Loucy (cell line): ENCODE measurements at regions not wholly inside any gene's neighbourhood (a gene's known extent, or its start where the extent isn't known, plus 50 kb on each side); places are given as distances from the start of the nearest gene placed in this dataset.

Experiments
- H2AFZ ChIP-seq: fragments of 200-600 bp; sonication (generic); 2 replicates; pipeline ENCODE4 v1.6.0; 2016; ENCODE audit warnings: antibody characterized with exemption, mild to moderate bottlenecking, low read length, moderate library complexity
- H3F3A ChIP-seq: fragments of 200-600 bp; 2 replicates; pipeline ENCODE4 v1.6.0; 2016; ENCODE audit warnings: antibody characterized with exemption, low read depth, mild to moderate bottlenecking
- H3K27me3 ChIP-seq: fragments of 200-600 bp; sonication (generic); 2 replicates; pipeline ENCODE4 v1.6.1; 2014; ENCODE audit warnings: low read length, mild to moderate bottlenecking; ENCODE audit not compliant: insufficient read depth, poor library complexity, severe bottlenecking
- H3K36me3 ChIP-seq: fragments of 200-600 bp; sonication (generic); 2 replicates; pipeline ENCODE4 v1.6.1; 2016; ENCODE audit warnings: low read length; ENCODE audit not compliant: insufficient read depth
- H3K4me1 ChIP-seq: fragments of 200-600 bp; sonication (generic); 2 replicates; pipeline ENCODE4 v1.5.1; 2014; ENCODE audit warnings: low read length, mild to moderate bottlenecking; ENCODE audit not compliant: insufficient read depth, poor library complexity, severe bottlenecking
- H3K4me2 ChIP-seq: fragments of 200-600 bp; sonication (generic); 2 replicates; pipeline ENCODE4 v1.6.0; 2014; ENCODE audit warnings: antibody characterized with exemption, low read length, low read depth, mild to moderate bottlenecking; ENCODE audit not compliant: poor library complexity, severe bottlenecking
- H3K4me3 ChIP-seq: fragments of 200-600 bp; sonication (generic); 2 replicates; pipeline ENCODE4 v1.5.1; 2014; ENCODE audit warnings: low read length, mild to moderate bottlenecking, mixed read lengths; ENCODE audit not compliant: poor library complexity, severe bottlenecking
- H3K79me2 ChIP-seq: fragments of 200-600 bp; sonication (generic); 2 replicates; pipeline ENCODE4 v1.6.1; 2014; ENCODE audit warnings: low read length; ENCODE audit not compliant: insufficient read depth
- H3K9ac ChIP-seq: fragments of 200-600 bp; sonication (generic); 2 replicates; pipeline ENCODE4 v1.6.0; 2014; ENCODE audit warnings: mild to moderate bottlenecking, low read depth, low read length, moderate library complexity; ENCODE audit not compliant: poor library complexity, severe bottlenecking
- H3K9me2 ChIP-seq: fragments of 200-600 bp; sonication (generic); replicated peaks from 2 replicates; pipeline ENCODE4 v1.6.1; 2016; ENCODE audit warnings: low read depth, low read length, mixed read lengths
- H3K9me3 ChIP-seq: fragments of 200-600 bp; sonication (generic); 2 replicates; pipeline ENCODE4 v1.6.1; 2014; ENCODE audit warnings: mild to moderate bottlenecking, antibody characterized with exemption, low read length, low read depth; ENCODE audit not compliant: insufficient read depth
- H4K20me1 ChIP-seq: fragments of 200-600 bp; sonication (generic); 2 replicates; pipeline ENCODE4 v1.6.0; 2014; ENCODE audit warnings: antibody characterized with exemption, low read length, mild to moderate bottlenecking; ENCODE audit not compliant: insufficient read depth, poor library complexity, severe bottlenecking
- EZH2phosphoT487 ChIP-seq: fragments of 200-600 bp; IDR thresholded peaks from 2 replicates; pipeline ENCODE4 v1.6.1; 2018; ENCODE audit warnings: antibody characterized with exemption, mild to moderate bottlenecking, moderate library complexity, borderline replicate concordance
- TF ChIP-seq, protein P1 (sequence below): fragments of 200-600 bp; sonication (generic); conservative IDR thresholded peaks from 2 replicates; pipeline ENCODE4 v1.5.1; 2014; ENCODE audit warnings: mild to moderate bottlenecking, antibody characterized with exemption, low read length

DNA sequence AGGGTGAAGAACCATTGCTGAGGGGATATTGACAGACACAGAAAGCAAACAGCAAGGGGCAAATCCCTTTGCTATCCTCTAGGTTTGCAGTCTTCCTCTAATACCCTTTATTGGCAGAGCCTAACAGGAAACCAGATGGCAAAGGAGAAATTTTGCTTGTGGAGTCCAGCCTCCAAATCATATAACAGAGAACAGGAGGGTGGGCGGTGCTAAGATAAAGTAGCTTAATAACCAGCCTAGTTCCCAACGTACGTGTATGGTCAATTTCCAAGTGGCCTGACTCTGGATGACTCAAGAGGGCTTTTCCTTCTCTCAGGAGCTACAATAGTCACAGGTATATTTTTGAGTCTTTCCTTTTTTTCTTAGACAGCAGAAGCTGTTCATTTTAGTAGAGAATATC, 404.5 kb downstream of the PDCD6IP start:
- TF ChIP-seq, protein P1, sequence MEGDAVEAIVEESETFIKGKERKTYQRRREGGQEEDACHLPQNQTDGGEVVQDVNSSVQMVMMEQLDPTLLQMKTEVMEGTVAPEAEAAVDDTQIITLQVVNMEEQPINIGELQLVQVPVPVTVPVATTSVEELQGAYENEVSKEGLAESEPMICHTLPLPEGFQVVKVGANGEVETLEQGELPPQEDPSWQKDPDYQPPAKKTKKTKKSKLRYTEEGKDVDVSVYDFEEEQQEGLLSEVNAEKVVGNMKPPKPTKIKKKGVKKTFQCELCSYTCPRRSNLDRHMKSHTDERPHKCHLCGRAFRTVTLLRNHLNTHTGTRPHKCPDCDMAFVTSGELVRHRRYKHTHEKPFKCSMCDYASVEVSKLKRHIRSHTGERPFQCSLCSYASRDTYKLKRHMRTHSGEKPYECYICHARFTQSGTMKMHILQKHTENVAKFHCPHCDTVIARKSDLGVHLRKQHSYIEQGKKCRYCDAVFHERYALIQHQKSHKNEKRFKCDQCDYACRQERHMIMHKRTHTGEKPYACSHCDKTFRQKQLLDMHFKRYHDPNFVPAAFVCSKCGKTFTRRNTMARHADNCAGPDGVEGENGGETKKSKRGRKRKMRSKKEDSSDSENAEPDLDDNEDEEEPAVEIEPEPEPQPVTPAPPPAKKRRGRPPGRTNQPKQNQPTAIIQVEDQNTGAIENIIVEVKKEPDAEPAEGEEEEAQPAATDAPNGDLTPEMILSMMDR = no peak
- no peak for TF ChIP-seq EZH2phosphoT487

GRCh38 chr3:34203386-34203785, 405.0 kb downstream of the PDCD6IP start:
- Histone ChIP-seq H4K20me1 (no peaks in the 10 kb centered on the region), H3K9ac (no peak overlapping the region), H3K4me3 (no peak overlapping the region), H3K79me2 (no peaks in the 10 kb centered on the region), H3K9me2 (no peaks in the 10 kb centered on the region), H3K4me1 (peaks cover 21% of the 10 kb centered on the region), H3K4me2 (no peak overlapping the region), H3K9me3 (no peaks in the 10 kb centered on the region; the same call in 1 of the 2 replicates), H2AFZ (peak overlapping the region; percentile 36; the same call in 1 of the 2 replicates), H3K27me3 (no peaks in the 10 kb centered on the region), H3F3A (0 out of 2 replicates have a peak, but pooled peaks cover 2% of the 10 kb centered on the region), H3K36me3 (no peaks in the 10 kb centered on the region)
- TF ChIP-seq, protein P1 = no peak
- no peak for TF ChIP-seq EZH2phosphoT487

More for the DNA sequence above, 404.5 kb downstream of the PDCD6IP start:
- H3K4me3 ChIP-seq = no peak overlapping the region
- H2AFZ ChIP-seq = 0 out of 2 replicates have a peak overlapping the region, but pooled peaks have one; percentile 36
- no peaks in the 10 kb centered on the region for H3K27me3 ChIP-seq
- H3K36me3 ChIP-seq = no peaks in the 10 kb centered on the region
- H3K9me2 ChIP-seq = no peaks in the 10 kb centered on the region
- no peak overlapping the region for H3K4me2 ChIP-seq
- H3K9me3 ChIP-seq = no peaks in the 10 kb centered on the region; the same call in 1 of the 2 replicates
- 0 out of 2 replicates have a peak, but pooled peaks cover 2% of the 10 kb centered on the region for H3F3A ChIP-seq
- H4K20me1 ChIP-seq = no peaks in the 10 kb centered on the region
- H3K4me1 ChIP-seq = peaks cover 21% of the 10 kb centered on the region
- no peak overlapping the region for H3K9ac ChIP-seq
- no peaks in the 10 kb centered on the region for H3K79me2 ChIP-seq

DNA sequence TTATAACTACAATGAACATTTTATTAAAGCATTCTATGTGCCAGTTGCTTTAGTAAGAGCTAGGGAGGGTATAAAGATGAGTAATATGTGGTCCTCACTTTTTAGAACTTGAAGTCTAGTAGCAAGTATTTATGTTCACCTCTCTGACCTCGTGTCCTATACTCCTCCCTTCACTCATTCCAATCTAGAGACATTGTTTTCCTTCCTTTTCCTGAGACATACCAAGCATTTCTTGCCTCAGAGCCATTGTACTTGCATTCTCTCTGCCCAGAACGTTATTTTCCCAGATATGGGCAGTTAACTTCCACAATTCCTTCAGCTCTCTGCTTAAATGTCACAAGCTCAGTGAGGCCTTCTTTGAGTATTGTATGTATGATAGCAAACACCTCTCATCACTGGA, 408.6 kb downstream of the PDCD6IP start:
- H3K9ac ChIP-seq = no peak overlapping the region
- H2AFZ ChIP-seq = no peak overlapping the region
- no peaks in the 10 kb centered on the region for H3K79me2 ChIP-seq
- H3K9me2 ChIP-seq = no peaks in the 10 kb centered on the region
- peaks cover 13% of the 10 kb centered on the region for H3K4me1 ChIP-seq
- no peaks in the 10 kb centered on the region for H4K20me1 ChIP-seq
- H3K9me3 ChIP-seq = no peaks in the 10 kb centered on the region
- H3F3A ChIP-seq = no peaks in the 10 kb centered on the region
- no peak overlapping the region for H3K4me2 ChIP-seq
- no peaks in the 10 kb centered on the region for H3K27me3 ChIP-seq
- H3K4me3 ChIP-seq = no peak overlapping the region
- TF ChIP-seq EZH2phosphoT487 = no peak
- TF ChIP-seq, protein P1 = no peak
- no peaks in the 10 kb centered on the region for H3K36me3 ChIP-seq
